K562 (cell line): ENCODE measurements at regions not wholly inside any gene's neighbourhood (a gene's known extent, or its start where the extent isn't known, plus 50 kb on each side); places are given as distances from the start of the nearest gene placed in this dataset.

Experiments
- ATAC-seq: fragments of 200-7000 bp; cut with Tn5 transposase; 3 replicates; pipeline ENCODE4 v1.9.1; 2020; ENCODE audit warnings: moderate library complexity
- BruUV-seq: library from RNA; stranded (reverse); fragments of 400-500 nt; replicated peaks from 2 replicates; lab custom pipeline; 2021; lab: Mats Ljungman, UMichigan
- CTCF ChIA-PET: fragments of 300-600 bp; formaldehyde crosslinking; extraction: SDS; loops from one replicate; lab custom pipeline; 2021; ENCODE audit warnings: low intra/inter-chr PET ratio; lab: Yijun Ruan, JAX
- POLR2A ChIA-PET: fragments of 300-600, 350-650 bp; sonication (Branson Sonifier 250); formaldehyde crosslinking; extraction: SDS; loops from one replicate; lab custom pipeline; 2021; ENCODE audit warnings: antibody characterized with exemption, inconsistent platforms; lab: Yijun Ruan, JAX
- DNase-seq, 4 experiments: peaks; one replicate each; pipeline versions ENCODE4 v3.0.0 to v3.0.0-alpha.2; 2011 to 2018; ENCODE audit warnings: low spot score in 3 of 4, mixed read lengths in 3 of 4; ENCODE audit errors: extremely low read depth in 1 of 4
- FAIRE-seq: peaks from 2 replicates; lab custom pipeline; 2011; peaks lifted over from hg19 to GRCh38; lab: Jason Lieb, UNC
- H2AFZ ChIP-seq: 2 replicates; pipeline ENCODE4 v1.6.0; 2011; ENCODE audit warnings: low read depth, low read length, control low read depth, inconsistent platforms
- H3K27ac ChIP-seq: fragments of 200-600 bp; 3 replicates; pipeline ENCODE4 v1.8.0; 2011; ENCODE audit warnings: low read depth, mild to moderate bottlenecking, control low read depth, inconsistent platforms, low read length, moderate library complexity, mixed read lengths; ENCODE audit errors: extremely low read depth
- H3K27me3 ChIP-seq, 2 experiments: fragments of 300-600 bp in 1 of 2; 2 replicates in 1 of 2; 3 replicates in 1 of 2; pipeline versions ENCODE4 v1.6.0 to v1.8.0; 2011; ENCODE audit warnings: inconsistent platforms in 2 of 2, low read length in 2 of 2, mild to moderate bottlenecking in 1 of 2, mixed read lengths in 1 of 2, moderate library complexity in 1 of 2; ENCODE audit not compliant: control insufficient read depth in 2 of 2, insufficient read depth in 2 of 2
- H3K36me3 ChIP-seq: fragments of 300-600 bp; 3 replicates; pipeline ENCODE4 v1.8.0; 2011; ENCODE audit warnings: mild to moderate bottlenecking, low read length, inconsistent platforms; ENCODE audit not compliant: control insufficient read depth, insufficient read depth
- H3K4me1 ChIP-seq, 2 experiments: fragments of 200-600 bp in 1 of 2; replicated peaks in 1 of 2; 2 replicates in 1 of 2; 3 replicates in 1 of 2; pipeline versions ENCODE4 v1.5.1 to v1.8.0; 2011; ENCODE audit warnings: inconsistent platforms in 2 of 2, low read length in 2 of 2, mild to moderate bottlenecking in 1 of 2, mixed read lengths in 1 of 2, moderate library complexity in 1 of 2; ENCODE audit not compliant: control insufficient read depth in 2 of 2, insufficient read depth in 2 of 2
- H3K4me2 ChIP-seq: 2 replicates; pipeline ENCODE4 v1.6.1; 2011; ENCODE audit warnings: low read length, control low read depth, inconsistent platforms, mixed read lengths; ENCODE audit not compliant: insufficient read depth
- H3K4me3 ChIP-seq: fragments of 200-600 bp; sonication (generic), shearing (Covaris generic); 2 replicates; pipeline ENCODE4 v1.5.1; 2016; ENCODE audit warnings: control low read depth, inconsistent platforms
- H3K79me2 ChIP-seq: fragments of 200-600 bp; 3 replicates; pipeline ENCODE4 v1.8.0; 2011; ENCODE audit warnings: low read length, inconsistent platforms; ENCODE audit not compliant: control insufficient read depth, insufficient read depth
- H3K9ac ChIP-seq, 2 experiments: 2 replicates each; pipeline versions ENCODE4 v1.6.0 to v1.6.1; 2011; ENCODE audit warnings: low read depth in 2 of 2, low read length in 2 of 2, control low read depth in 1 of 2, inconsistent platforms in 1 of 2, mild to moderate bottlenecking in 1 of 2, mixed read lengths in 1 of 2; ENCODE audit not compliant: insufficient read depth in 1 of 2
- H3K9me1 ChIP-seq: one replicate; pipeline ENCODE4 v1.6.0; 2011; ENCODE audit warnings: inconsistent platforms, mild to moderate bottlenecking, low read length, moderate library complexity; ENCODE audit not compliant: control insufficient read depth, insufficient read depth
- H3K9me3 ChIP-seq: replicated peaks from 2 replicates; pipeline ENCODE4 v1.5.1; 2011; ENCODE audit warnings: low read depth, low read length, inconsistent platforms; ENCODE audit not compliant: control insufficient read depth, insufficient read depth
- H4K20me1 ChIP-seq: replicated peaks from 2 replicates; pipeline ENCODE4 v1.6.1; 2011; ENCODE audit warnings: low read length, inconsistent platforms, mixed read lengths; ENCODE audit not compliant: control insufficient read depth, insufficient read depth
- CHCHD3 ChIP-seq: fragments of 250-450 bp; sonication (Bioruptor Pico); IDR thresholded peaks from 2 replicates; pipeline ENCODE4 v2.1.2; 2022; ENCODE audit warnings: mild to moderate bottlenecking
- DLX4 ChIP-seq: fragments of 250-450 bp; sonication (Bioruptor Pico); IDR thresholded peaks from 2 replicates; pipeline ENCODE4 v1.6.1; 2021; ENCODE audit warnings: mild to moderate bottlenecking
- E2F1 ChIP-seq: sonication (generic); formaldehyde crosslinking; IDR thresholded peaks from 2 replicates; pipeline ENCODE4 v1.8.1; 2023; ENCODE audit warnings: mild to moderate bottlenecking, missing genetic modification reagents, moderate library complexity
- FIP1L1 ChIP-seq: fragments of 200-400 bp; formaldehyde crosslinking; IDR thresholded peaks from 2 replicates; pipeline ENCODE4 v1.6.1; 2018; ENCODE audit warnings: mild to moderate bottlenecking, low read depth, low read length; ENCODE audit not compliant: poor library complexity, severe bottlenecking
- KLF6 ChIP-seq: fragments of 250-450 bp; sonication (Bioruptor Pico); IDR thresholded peaks from 2 replicates; pipeline ENCODE4 v1.4.0; 2020; ENCODE audit warnings: mild to moderate bottlenecking, moderate library complexity, borderline replicate concordance
- SMC3 ChIP-seq: conservative IDR thresholded peaks from 2 replicates; pipeline ENCODE4 v1.6.1; 2011; ENCODE audit warnings: low read depth, low read length, improper control_type of control experiment; ENCODE audit not compliant: insufficient read depth
- SUPT5H ChIP-seq: fragments of 450-650 bp; IDR thresholded peaks from 2 replicates; pipeline ENCODE4 v1.6.1; 2016
- ZNF23 ChIP-seq: fragments of 250-450 bp; sonication (Bioruptor Pico); IDR thresholded peaks from 2 replicates; pipeline ENCODE4 v1.4.0; 2020; ENCODE audit warnings: mild to moderate bottlenecking
- ZNF407 ChIP-seq: fragments of 450-650 bp; IDR thresholded peaks from 2 replicates; pipeline ENCODE4 v1.6.1; 2016; ENCODE audit warnings: low read depth
- ZNF584 ChIP-seq: fragments of 200-800 bp; sonication (Bioruptor generic); IDR thresholded peaks from 2 replicates; pipeline ENCODE4 v1.6.1; 2016; ENCODE audit warnings: low read depth, mild to moderate bottlenecking, missing genetic modification characterization, missing compliant biosample characterization
- whole genome bisulfite sequencing: fragments of 100-300 bp; shearing (Covaris generic); methylation state at CpG from one replicate; pipeline ENCODE4 v1.1.6; 2016; ENCODE audit warnings: low coverage, mixed read lengths; ENCODE audit not compliant: insufficient coverage; ENCODE audit errors: missing lambda C conversion rate; 5-methylcytosine and 5-hydroxymethylcytosine counted together
- in situ Hi-C: fragments of 300-500 bp; cut with MboI; formaldehyde crosslinking; loops from 4 replicates; pipeline ENCODE4 v1.15.0; 2018; ENCODE audit warnings: inconsistent platforms, mixed read lengths
- intact Hi-C: fragments of 100-400 bp; cut with micrococcal nuclease; formaldehyde crosslinking; loops from 2 replicates; pipeline ENCODE4 v1.14.2; 2022

- no peak overlapping the region for H3K27ac ChIP-seq
- H3K36me3 ChIP-seq = no peaks in the 10 kb centered on the region
- no peak overlapping the region for H3K9ac ChIP-seq
- H4K20me1 ChIP-seq = no peaks in the 10 kb centered on the region
- H3K79me2 ChIP-seq = no peaks in the 10 kb centered on the region
- 0% methylated on average over 3 of the region's 3 CpGs for WGBS
- no peak for ATAC-seq
- H3K4me1 ChIP-seq = no peaks in the 10 kb centered on the region
- BruUV-seq = no TSS peak
- H3K27me3 ChIP-seq = no peaks in the 10 kb centered on the region
- FAIRE-seq = no peak
- ChIA-PET CTCF (no interaction called here), POLR2A (no interaction called here)
- in situ Hi-C loops (no loop called here), intact Hi-C loops (no loop called here)
- DNase-seq = no peak
- H3K4me3 ChIP-seq = no peak overlapping the region
- no peaks in the 10 kb centered on the region for H3K9me1 ChIP-seq
- no peak overlapping the region for H3K4me2 ChIP-seq
- H3K9me3 ChIP-seq = no peaks in the 10 kb centered on the region
- no peak overlapping the region for H2AFZ ChIP-seq
- no peak for TF ChIP-seq ZNF407
- no peak for TF ChIP-seq E2F1 (CRISPR knock-in tag)
- no peak for TF ChIP-seq DLX4 (CRISPR knock-in tag)
- TF ChIP-seq SMC3 = no peak
- no peak for TF ChIP-seq ZNF584 (CRISPR knock-in tag)
- TF ChIP-seq KLF6 (CRISPR knock-in tag) = no peak
- TF ChIP-seq CHCHD3 (CRISPR knock-in tag) = no peak
- no peak for TF ChIP-seq ZNF23 (CRISPR knock-in tag)
- TF ChIP-seq FIP1L1 = no peak
- TF ChIP-seq SUPT5H = no peak
Measured at GRCh38 chr6:151738267-151738666, 69.2 kb upstream of the ESR1 start.
